Ovary (tissue), 3 donors: ENCODE measurements at regions not wholly inside any gene's neighbourhood (a gene's known extent, or its start where the extent isn't known, plus 50 kb on each side); places are given as distances from the start of the nearest gene placed in this dataset.

Experiments used
- CTCF ChIP-seq, 3 donors: fragments of 450-650 bp in 2 of 3; fragments of 200-600 bp in 1 of 3; IDR thresholded peaks; one replicate each; pipeline versions ENCODE4 v1.5.1 to v1.8.0; 2016 to 2022; ENCODE audit warnings: antibody characterized with exemption in 3 of 3, mild to moderate bottlenecking in 1 of 3
- POLR2A ChIP-seq: fragments of 450-650 bp; IDR thresholded peaks from one replicate; pipeline ENCODE4 v1.6.1; 2017; ENCODE audit warnings: antibody characterized with exemption, mild to moderate bottlenecking, moderate library complexity
- donor health status: DM: no; HTN: no; CAD: no.

- TF ChIP-seq POLR2A, result no peak
- no peak for TF ChIP-seq CTCF (IDR thresholded peaks at IDR 0.05)
Measured at GRCh38 chr6:114634016-114634415, 291.2 kb upstream of the HS3ST5 start.
